A549 (cell line): ENCODE measurements at regions not wholly inside any gene's neighbourhood (a gene's known extent, or its start where the extent isn't known, plus 50 kb on each side); places are given as distances from the start of the nearest gene placed in this dataset.

Source experiments
- ATAC-seq, 2 experiments: fragments of 200-7000 bp in 1 of 2; fragments of >200 bp in 1 of 2; cut with Nextera tagmentation in 1 of 2; cut with Tn5 transposase in 1 of 2; 3 replicates each; pipeline versions ENCODE4 v1.8.0 to v1.9.1; 2018 to 2020; ENCODE audit warnings: mild to moderate bottlenecking in 1 of 2, moderate library complexity in 1 of 2
- CTCF ChIA-PET: fragments of 300-600 bp; sonication (Branson Sonifier 250); formaldehyde crosslinking; extraction: SDS; loops from one replicate; lab custom pipeline; 2021; ENCODE audit warnings: antibody characterized with exemption, inconsistent platforms; lab: Yijun Ruan, JAX
- POLR2A ChIA-PET: fragments of 350-600 bp; formaldehyde crosslinking; extraction: SDS; loops from one replicate; lab custom pipeline; 2021; ENCODE audit warnings: antibody characterized with exemption, inconsistent platforms; lab: Yijun Ruan, JAX
- DNase-seq, 2 experiments: peaks; one replicate each; pipeline versions ENCODE4 v3.0.0 to v3.0.0-alpha.2; 2011 to 2016; ENCODE audit warnings: low read depth in 1 of 2, low spot score in 1 of 2
- FAIRE-seq: peaks from 2 replicates; lab custom pipeline; 2011; peaks lifted over from hg19 to GRCh38; lab: Jason Lieb, UNC
- H3K27ac ChIP-seq, 2 experiments: fragments of >200 bp; sonication (Bioruptor Twin); formaldehyde crosslinking; 3 replicates each; pipeline ENCODE4 v1.5.1; 2016 to 2017
- H3K4me1 ChIP-seq: fragments of >200 bp; sonication (Bioruptor Twin); formaldehyde crosslinking; 3 replicates; pipeline ENCODE4 v1.6.1; 2016
- H3K4me2 ChIP-seq: fragments of >200 bp; sonication (Bioruptor Twin); formaldehyde crosslinking; 3 replicates; pipeline ENCODE4 v1.6.1; 2016
- H3K4me3 ChIP-seq: fragments of >200 bp; sonication (Bioruptor Twin); formaldehyde crosslinking; 3 replicates; pipeline ENCODE4 v1.5.1; 2016
- H3K9me3 ChIP-seq: fragments of >200 bp; sonication (Bioruptor Twin); formaldehyde crosslinking; 3 replicates; pipeline ENCODE4 v1.6.1; 2016
- BCL3 ChIP-seq: fragments of >200 bp; sonication (Bioruptor Twin); formaldehyde crosslinking; IDR thresholded peaks from 3 replicates; pipeline ENCODE4 v1.6.1; 2016
- BHLHE40 ChIP-seq: IDR thresholded peaks from 2 replicates; pipeline ENCODE4 v1.6.1; 2012; ENCODE audit warnings: low read depth, low read length, inconsistent platforms
- CHD4 ChIP-seq: fragments of 200-600 bp; sonication (generic); IDR thresholded peaks from 2 replicates; pipeline ENCODE4 v1.6.1; 2016; ENCODE audit warnings: antibody characterized with exemption, mild to moderate bottlenecking, borderline replicate concordance
- CTCF ChIP-seq: fragments of >200 bp; sonication (Bioruptor Twin); formaldehyde crosslinking; IDR thresholded peaks from 3 replicates; pipeline ENCODE4 v1.5.1; 2016
- EHMT2 ChIP-seq: fragments of 200-600 bp; sonication (generic); IDR thresholded peaks from 2 replicates; pipeline ENCODE4 v1.6.1; 2016; ENCODE audit warnings: antibody characterized with exemption, low read depth, mild to moderate bottlenecking, moderate library complexity
- ELK1 ChIP-seq: fragments of 150-350 bp; IDR thresholded peaks from 2 replicates; pipeline ENCODE4 v1.6.1; 2014; ENCODE audit warnings: low read depth, mild to moderate bottlenecking, low read length
- FOSL2 ChIP-seq, 2 experiments: fragments of 450-650 bp in 1 of 2; fragments of >200 bp in 1 of 2; sonication (Bioruptor Twin) in 1 of 2; formaldehyde crosslinking; IDR thresholded peaks; 2 replicates each; pipeline versions ENCODE4 v1.5.0 to v1.6.1; 2016 to 2020; ENCODE audit warnings: mild to moderate bottlenecking in 1 of 2, moderate library complexity in 1 of 2
- FOXS1 ChIP-seq: fragments of 250-450 bp; sonication (Bioruptor Pico); IDR thresholded peaks from 2 replicates; pipeline ENCODE4 v1.5.0; 2020; ENCODE audit warnings: mild to moderate bottlenecking, moderate library complexity
- GATA3 ChIP-seq: IDR thresholded peaks from 2 replicates; pipeline ENCODE4 v1.6.1; 2012; ENCODE audit warnings: borderline replicate concordance
- HOXA7 ChIP-seq: fragments of 250-450 bp; sonication (Bioruptor Pico); IDR thresholded peaks from 2 replicates; pipeline ENCODE4 v1.5.0; 2020; ENCODE audit warnings: mild to moderate bottlenecking, moderate library complexity
- HOXB5 ChIP-seq: fragments of 250-450 bp; sonication (Bioruptor Pico); IDR thresholded peaks from 2 replicates; pipeline ENCODE4 v1.5.0; 2020; ENCODE audit warnings: mild to moderate bottlenecking, moderate library complexity
- JUN ChIP-seq, 2 experiments: fragments of >200 bp; sonication (Bioruptor Twin); formaldehyde crosslinking; IDR thresholded peaks; 2 replicates in 1 of 2; 3 replicates in 1 of 2; pipeline ENCODE4 v1.6.1; 2016 to 2017
- JUNB ChIP-seq: fragments of >200 bp; sonication (Bioruptor Twin); formaldehyde crosslinking; IDR thresholded peaks from 2 replicates; pipeline ENCODE4 v1.6.1; 2016
- MAZ ChIP-seq: fragments of 150-350 bp; IDR thresholded peaks from 2 replicates; pipeline ENCODE4 v1.6.1; 2014; ENCODE audit warnings: antibody characterized with exemption, low read depth, low read length, borderline replicate concordance
- MYC ChIP-seq: IDR thresholded peaks from 2 replicates; pipeline ENCODE4 v1.6.1; 2012; ENCODE audit warnings: mild to moderate bottlenecking, inconsistent platforms, low read length, improper control_type of control experiment, borderline replicate concordance
- POLR2A ChIP-seq: IDR thresholded peaks from 2 replicates; pipeline ENCODE4 v1.6.1; 2012; ENCODE audit warnings: mild to moderate bottlenecking, low read length
- POLR2AphosphoS2 ChIP-seq: conservative IDR thresholded peaks from 2 replicates; pipeline ENCODE4 v1.6.1; 2012; ENCODE audit warnings: low read length, improper control_type of control experiment, inconsistent platforms
- TFCP2L1 ChIP-seq: fragments of 250-450 bp; sonication (Bioruptor Pico); IDR thresholded peaks from 2 replicates; pipeline ENCODE4 v1.5.0; 2021; ENCODE audit warnings: mild to moderate bottlenecking
- USF2 ChIP-seq: fragments of 450-650 bp; IDR thresholded peaks from 2 replicates; pipeline ENCODE4 v1.6.1; 2014; ENCODE audit warnings: antibody characterized with exemption
- ZC3H11A ChIP-seq: fragments of 450-650 bp; IDR thresholded peaks from 2 replicates; pipeline ENCODE4 v1.6.1; 2014; ENCODE audit warnings: antibody characterized with exemption, mild to moderate bottlenecking
- ZFP36 ChIP-seq: fragments of 450-650 bp; IDR thresholded peaks from 2 replicates; pipeline ENCODE4 v1.6.1; 2014; ENCODE audit warnings: borderline replicate concordance; ENCODE audit not compliant: partially characterized antibody
- ZNF302 ChIP-seq: fragments of 250-450 bp; sonication (Bioruptor Pico); IDR thresholded peaks from 2 replicates; pipeline ENCODE4 v1.9.0; 2021; ENCODE audit warnings: inconsistent platforms, mild to moderate bottlenecking, moderate library complexity
- ZSCAN20 ChIP-seq: fragments of 250-450 bp; sonication (Bioruptor Pico); IDR thresholded peaks from 2 replicates; pipeline ENCODE4 v1.8.0; 2022; ENCODE audit warnings: mild to moderate bottlenecking, moderate library complexity
- WGBS: methylation state at CpG from one replicate; pipeline ENCODE4 v1.1.6; 2017; ENCODE audit errors: missing lambda C conversion rate; 5-methylcytosine and 5-hydroxymethylcytosine counted together

GRCh38 chr10:36256948-36257356, 614.9 kb upstream of the FZD8 start:
- Histone ChIP-seq H3K4me1 (no peaks in the 10 kb centered on the region), H3K4me2 (no peak overlapping the region), H3K4me3 (no peak overlapping the region), H3K27ac (no peak overlapping the region), H3K9me3 (no peaks in the 10 kb centered on the region)
- ATAC-seq (no peak), FAIRE-seq (no peak), DNase-seq (no peak)
- 68% methylated on average over 2 of the region's 2 CpGs for WGBS
- POLR2A ChIA-PET = no interaction called here
- CTCF ChIA-PET = no interaction called here
- TF ChIP-seq BHLHE40 = no peak
- TF ChIP-seq ZSCAN20 (CRISPR knock-in tag) = no peak
- no peak for TF ChIP-seq POLR2AphosphoS2
- TF ChIP-seq HOXA7 (CRISPR knock-in tag) = no peak
- no peak for TF ChIP-seq HOXB5
- no peak for TF ChIP-seq USF2
- TF ChIP-seq JUNB = no peak
- no peak for TF ChIP-seq FOXS1 (CRISPR knock-in tag)
- TF ChIP-seq ELK1 = no peak

GRCh38 chr10:36256166-36256565, 614.1 kb upstream of the FZD8 start:
- H3K4me2 ChIP-seq = no peak overlapping the region
- no peak for FAIRE-seq
- ChIA-PET CTCF (interaction anchor here (1.0 kb wide), 1 partner anchor 8 kb away, joined by 3 read pairs; no protein-coding TSS in a partner anchor), POLR2A (no interaction called here)
- no peak for DNase-seq
- TF ChIP-seq JUN (IDR thresholded peaks at IDR 0.05) = no peak
- TF ChIP-seq MAZ = no peak
- TF ChIP-seq ZNF302 = no peak
- TF ChIP-seq TFCP2L1 = no peak
- no peak for TF ChIP-seq BCL3
- no peak for TF ChIP-seq POLR2A
- TF ChIP-seq CTCF = no peak
- no peak for TF ChIP-seq ELK1
- TF ChIP-seq ZC3H11A = no peak
- TF ChIP-seq CHD4 = no peak
- TF ChIP-seq FOSL2 (IDR thresholded peaks at IDR 0.05) = no peak
- TF ChIP-seq FOSL2 (CRISPR knock-in tag; IDR thresholded peaks at IDR 0.05) = no peak
- no peak for TF ChIP-seq EHMT2
- no peak for TF ChIP-seq MYC
- TF ChIP-seq GATA3 = no peak
- no peak for TF ChIP-seq ZFP36
- no peaks in the 10 kb centered on the region for H3K4me1 ChIP-seq
- no peaks in the 10 kb centered on the region for H3K9me3 ChIP-seq
- H3K4me3 ChIP-seq = no peak overlapping the region
- no peak overlapping the region for H3K27ac ChIP-seq
- 54% methylated on average over 2 of the region's 2 CpGs for WGBS
- ATAC-seq = no peak
